ENCODE measurements at regions not wholly inside any gene's neighbourhood (a gene's known extent, or its start where the extent isn't known, plus 50 kb on each side); places are given as distances from the start of the nearest gene placed in this dataset.

GRCh38 chr4:135532132-135532531 lies 1330.5 kb upstream of the PABPC4L start:
- TF ChIP-seq CTCF (IDR thresholded peaks at IDR 0.05; ENCODE audit: extremely low read depth in 1 of 2, insufficient read depth in 1 of 2, low read depth in 1 of 2, low read length in 2 of 2) (no peak), POLR2A (IDR thresholded peaks at IDR 0.05; ENCODE audit: low read depth, low read length) (no peak), EZH2 (IDR thresholded peaks at IDR 0.05; ENCODE audit: borderline replicate concordance, low read depth, low read length, severe bottlenecking) (no peak), JUN (IDR thresholded peaks at IDR 0.05; ENCODE audit: borderline replicate concordance, insufficient read depth, insufficient read length, low read depth) (no peak), POLR2AphosphoS5 (IDR thresholded peaks at IDR 0.05; ENCODE audit: insufficient read depth, low read depth, low read length) (no peak)
